HG03108 (cell line): ENCODE measurements at regions not wholly inside any gene's neighbourhood (a gene's known extent, or its start where the extent isn't known, plus 50 kb on each side); places are given as distances from the start of the nearest gene placed in this dataset.

Source experiments
- ATAC-seq: cut with Tn5 transposase; IDR thresholded peaks from one replicate; pipeline ENCODE4 v1.9.1; 2021; ENCODE audit warnings: moderate library complexity; ENCODE audit not compliant: unreplicated experiment

DNA sequence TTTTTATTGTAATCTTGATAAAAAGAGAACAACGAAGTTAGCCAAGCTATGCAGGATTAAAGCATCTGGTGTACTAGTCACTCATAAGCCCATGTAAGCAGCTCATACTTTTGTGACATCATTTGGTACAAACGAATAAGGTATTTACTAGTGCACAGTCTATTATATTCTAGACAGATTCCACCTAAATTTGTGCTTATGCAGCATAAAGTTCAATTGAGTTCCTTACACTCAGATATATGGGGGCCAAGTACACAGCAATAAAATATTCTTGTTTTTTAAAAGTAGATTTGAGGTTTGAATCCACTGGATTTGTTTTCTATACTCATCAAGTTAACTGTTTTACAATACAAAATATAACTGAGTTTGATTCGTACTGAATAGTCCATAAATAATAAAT lies 1621.2 kb downstream of the MAT2B start:
- no peak for ATAC-seq

DNA sequence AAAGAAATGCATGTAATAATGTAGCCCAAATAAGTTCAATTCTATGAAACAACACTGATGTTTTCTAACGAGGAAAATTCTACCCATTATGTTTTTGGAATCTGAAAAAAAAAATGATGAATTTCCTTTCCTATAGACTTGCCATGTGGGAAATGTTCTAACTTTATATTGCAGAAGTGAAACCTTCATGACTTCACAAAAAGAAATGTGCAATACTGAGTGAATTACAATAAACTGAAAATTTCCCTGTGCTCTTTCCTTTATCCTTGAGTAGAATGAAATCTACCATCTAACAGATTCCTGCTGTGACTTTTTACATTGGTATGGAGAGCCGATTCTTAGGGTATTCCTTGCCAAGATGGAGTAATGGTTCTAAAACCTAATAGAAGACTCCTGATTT lies 1622.5 kb downstream of the MAT2B start:
- no peak for ATAC-seq

DNA sequence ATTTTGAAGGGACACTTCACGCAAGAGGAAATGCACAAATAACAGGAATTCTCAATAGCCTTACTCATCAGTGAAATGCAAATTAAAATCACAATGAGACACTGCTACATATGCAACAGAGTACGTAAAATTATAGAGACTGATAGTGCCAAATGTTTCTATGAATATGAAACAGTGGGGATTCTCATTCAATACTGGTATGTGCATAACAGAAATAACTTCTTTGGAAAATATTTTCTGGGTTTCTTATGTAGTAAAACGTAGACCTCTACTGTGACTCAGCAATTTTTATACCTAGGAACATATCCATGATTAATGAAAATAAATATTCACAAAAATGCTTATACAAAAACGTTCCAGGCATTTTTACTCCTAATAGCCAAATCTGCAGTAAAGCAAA lies 1625.2 kb downstream of the MAT2B start:
- no peak for ATAC-seq

DNA sequence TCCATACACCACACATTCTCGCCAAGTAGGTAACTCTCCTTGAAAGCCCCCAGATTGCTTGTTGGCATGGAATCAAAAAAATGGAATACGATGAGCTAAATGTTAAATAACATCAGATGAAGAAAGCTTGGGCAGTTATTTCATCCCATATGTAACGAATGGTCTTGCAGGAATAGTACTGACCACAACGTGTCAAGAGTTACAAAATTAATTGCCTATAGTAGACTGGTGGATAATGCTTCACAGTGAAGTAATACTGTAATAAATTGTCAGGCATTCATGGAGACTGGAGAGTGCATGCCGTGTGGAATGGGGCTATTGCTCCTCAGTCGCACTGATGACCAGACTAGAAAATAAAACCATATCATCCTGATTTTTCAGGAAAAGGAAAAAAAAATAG lies 1628.7 kb downstream of the MAT2B start:
- ATAC-seq = no peak

DNA sequence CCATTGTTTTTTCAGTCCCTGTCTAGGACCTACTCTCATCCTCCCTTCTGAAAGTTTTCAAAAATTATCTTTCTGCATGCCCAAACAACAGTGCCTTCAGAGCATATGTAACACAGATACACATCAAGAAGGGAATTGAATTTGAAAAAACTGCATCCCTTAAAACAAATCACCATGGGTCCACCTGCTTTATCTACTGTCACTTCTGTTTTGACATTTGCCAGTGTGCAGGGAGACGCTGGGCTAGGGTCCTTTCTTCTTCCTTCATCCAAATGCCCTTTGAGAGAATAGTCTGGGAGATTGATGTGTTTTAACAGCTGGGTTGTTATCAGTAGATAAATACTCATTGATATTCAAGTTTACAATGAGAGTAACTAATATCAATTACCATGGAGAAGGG lies 1630.1 kb downstream of the MAT2B start:
- no peak for ATAC-seq

DNA sequence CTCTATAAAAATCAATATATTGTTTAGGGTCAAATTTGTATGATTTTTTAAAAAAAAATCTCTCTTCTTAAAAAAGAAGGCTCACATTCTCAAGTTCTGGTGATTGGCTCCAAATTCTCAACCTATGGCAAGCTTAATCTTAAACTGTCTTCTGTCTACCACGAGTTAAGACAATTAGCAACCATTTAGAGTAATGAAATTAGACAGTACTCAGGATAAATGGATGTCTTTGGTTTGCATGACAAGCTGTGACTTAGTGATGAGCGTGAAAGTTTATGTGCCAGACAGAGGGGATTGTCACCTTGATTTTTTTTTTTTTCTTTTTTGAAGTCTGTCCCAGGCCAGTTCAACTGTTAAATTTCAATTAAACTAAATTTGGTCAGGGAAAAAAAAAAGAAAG lies 1632.3 kb downstream of the MAT2B start:
- no peak for ATAC-seq

DNA sequence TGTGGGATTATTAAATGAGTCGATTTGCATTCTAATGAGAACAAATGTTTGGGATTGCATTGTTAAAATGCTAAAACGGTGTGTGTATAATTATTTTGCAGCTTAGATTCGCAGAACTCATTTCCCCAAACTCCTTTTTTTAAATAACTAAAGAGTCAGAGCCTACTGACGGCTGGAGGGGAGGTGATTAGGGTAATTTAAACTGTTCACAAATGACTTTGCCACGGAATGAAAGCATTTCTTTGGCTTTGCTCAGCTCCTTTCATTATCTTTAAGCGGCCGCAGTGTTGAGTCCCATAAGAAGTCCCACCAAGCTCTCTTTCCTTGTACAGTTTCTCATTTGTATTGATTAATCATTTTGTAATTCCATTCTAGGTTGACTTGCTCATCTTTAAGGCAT lies 1632.8 kb downstream of the MAT2B start:
- ATAC-seq = no peak

DNA sequence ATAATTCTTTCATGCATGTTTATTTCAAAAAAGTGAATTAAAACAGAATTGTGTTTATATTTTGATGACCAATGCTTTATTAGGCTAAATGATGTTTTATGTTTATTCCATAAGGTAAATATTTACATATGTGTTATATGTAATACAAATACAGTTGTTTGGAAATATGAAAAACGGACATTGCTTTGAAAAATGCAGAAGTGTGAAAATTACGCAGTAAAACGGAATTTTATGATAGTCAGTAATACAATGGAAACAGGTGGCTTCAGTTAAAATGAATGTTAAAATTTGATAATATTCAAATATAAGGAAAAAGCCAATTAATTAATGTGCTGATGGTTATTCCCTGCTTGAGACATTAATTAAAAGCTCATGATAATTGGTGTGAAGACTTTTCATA lies 1633.8 kb downstream of the MAT2B start:
- ATAC-seq = no peak

DNA sequence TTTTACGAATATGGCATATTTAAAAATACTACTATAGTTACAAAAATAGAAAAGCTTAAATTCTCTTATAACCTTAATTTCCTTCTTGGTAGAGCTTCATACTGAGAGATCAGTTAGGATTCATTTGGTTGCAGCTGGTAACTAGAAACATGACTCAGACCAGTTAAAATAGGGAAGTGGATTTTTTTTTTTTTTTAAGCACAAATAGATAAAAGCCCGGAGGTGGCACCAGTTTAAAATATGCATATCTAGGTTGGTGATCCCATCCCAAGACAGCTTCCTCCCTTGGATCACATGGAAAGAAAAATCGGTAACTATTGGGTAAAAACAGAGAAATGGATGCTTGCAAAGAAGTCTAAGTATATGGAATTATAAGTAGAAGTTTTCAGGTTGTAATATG lies 1634.3 kb downstream of the MAT2B start:
- ATAC-seq = no peak

DNA sequence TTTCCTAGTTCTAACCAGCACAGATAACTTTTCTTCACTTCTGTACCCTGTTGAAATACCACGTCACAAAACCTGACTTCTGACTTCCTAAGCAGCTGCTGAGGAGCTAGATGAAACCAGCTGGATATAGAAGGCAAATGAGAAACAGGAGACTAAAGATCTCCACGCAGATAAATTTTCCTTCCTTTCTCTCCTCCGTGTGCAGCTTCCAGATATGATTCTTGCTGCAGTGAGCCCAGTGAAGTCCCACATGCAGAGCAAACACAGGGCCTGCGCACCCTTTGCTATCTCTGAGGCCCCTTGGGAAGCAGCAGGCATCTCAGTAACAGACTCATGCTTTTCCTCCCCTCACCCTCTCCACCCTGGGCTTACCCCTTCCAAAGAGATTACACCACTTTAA lies 1638.3 kb downstream of the MAT2B start:
- no peak for ATAC-seq

DNA sequence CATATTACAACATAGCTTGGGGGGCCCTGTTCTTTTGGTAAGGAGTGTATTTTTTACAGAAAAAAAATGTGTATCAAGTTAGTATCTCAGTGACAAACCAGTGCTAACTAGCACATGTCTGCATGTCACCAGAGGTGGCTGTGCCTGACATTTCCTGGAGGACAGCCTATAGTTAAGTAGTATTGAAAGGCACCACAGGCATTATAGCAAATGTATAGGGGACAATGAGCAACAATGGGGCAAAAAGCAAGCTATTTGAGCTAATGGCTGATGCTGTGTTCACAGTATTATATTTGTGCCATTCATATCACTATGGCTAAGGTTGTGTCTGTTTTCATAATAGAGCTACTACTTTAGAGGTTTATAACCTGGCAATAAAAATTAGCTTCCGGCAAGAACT lies 1644.0 kb downstream of the MAT2B start:
- ATAC-seq = no peak

DNA sequence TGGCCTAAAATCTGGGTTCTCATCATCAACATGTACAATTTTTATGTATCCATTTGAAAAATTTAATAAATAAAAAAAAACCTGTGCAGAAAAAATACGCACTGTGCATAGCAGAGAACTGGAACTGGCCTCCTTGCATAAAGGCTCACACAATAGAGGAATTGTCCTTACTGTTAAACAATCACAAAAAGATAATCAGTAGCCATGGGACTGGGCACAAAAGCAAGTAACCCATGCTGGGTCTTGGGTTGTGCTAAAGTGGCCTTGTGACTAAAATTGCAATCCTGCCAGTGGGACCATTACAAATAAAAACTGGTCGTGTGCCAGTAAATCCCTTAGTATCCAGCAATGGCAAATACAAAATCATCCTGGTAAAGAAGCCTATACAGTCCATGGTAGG lies 1646.6 kb downstream of the MAT2B start:
- ATAC-seq = no peak

DNA sequence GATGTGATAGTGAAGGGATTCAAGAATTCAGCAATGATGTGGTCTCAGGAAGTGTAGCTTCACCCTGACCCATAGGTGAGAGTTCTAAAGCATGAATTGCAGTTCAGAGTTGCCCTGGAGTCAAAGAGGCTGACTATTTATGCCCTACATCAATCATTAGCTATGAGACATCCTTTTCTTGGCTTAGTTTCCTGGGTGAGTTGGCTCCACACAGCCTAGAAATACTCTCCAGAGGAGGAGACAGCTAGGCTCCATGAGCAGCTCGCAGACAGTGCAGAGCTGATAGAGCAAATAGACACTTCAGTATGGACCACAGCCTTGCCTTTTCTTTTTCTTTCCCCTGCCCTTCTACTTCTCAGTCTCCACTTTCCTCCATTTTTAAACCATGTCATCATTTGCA lies 1651.8 kb downstream of the MAT2B start:
- ATAC-seq = no peak

DNA sequence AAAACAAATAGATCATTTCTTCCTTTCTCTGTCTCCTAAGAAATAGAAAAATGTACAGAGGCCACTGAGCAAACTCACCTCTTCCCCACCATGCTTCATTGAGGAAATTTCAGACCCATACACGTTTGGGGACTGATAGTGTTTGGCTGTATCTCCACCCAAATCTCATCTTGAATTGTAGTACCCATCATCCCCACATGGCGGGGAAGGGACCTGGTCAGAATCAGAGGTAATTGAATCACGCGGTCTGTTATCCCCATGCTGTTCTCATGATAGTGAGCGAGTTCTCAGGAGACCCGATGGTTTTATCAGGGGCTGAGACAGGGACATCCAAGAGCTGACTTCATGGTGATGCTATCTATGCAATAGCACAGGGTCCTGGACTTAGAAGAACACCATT lies 1655.8 kb downstream of the MAT2B start:
- no peak for ATAC-seq

DNA sequence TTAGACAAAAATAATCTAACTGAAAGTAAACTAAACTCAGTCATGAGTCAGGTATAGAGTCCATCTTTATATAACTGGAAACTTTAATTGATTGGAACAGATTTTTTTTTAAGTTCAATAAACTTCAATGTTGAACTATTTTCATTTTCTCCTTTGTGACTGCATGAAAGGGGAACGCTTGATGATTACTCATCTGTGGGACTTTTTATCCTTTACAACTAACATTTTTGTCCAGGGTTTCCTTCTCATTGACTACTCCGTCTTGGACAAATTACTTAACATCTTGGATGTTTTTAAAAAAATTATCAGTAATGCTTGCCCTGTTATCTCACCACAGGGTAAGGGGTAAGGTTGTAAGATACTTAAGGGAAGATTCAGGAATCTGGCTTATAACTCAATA lies 1658.4 kb downstream of the MAT2B start:
- no peak for ATAC-seq

DNA sequence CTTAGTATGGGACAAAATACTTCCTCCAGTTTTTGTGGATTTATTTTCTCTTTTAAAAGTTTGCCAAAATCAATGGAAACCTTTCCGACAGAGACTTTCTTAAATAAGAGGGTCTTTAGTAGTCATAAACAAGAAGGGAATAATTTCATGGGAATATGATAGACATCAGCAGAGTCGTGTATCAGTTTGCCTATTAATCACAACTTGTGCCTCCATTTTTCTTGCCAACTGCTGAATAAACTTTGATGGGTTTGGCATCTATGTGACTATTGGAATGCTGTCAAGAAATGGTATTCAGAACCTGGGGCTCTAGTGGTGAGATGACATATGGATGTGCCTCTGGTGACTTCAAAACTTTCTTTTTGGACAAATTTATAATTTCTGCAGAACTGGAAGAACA lies 1668.2 kb downstream of the MAT2B start:
- ATAC-seq = no peak

DNA sequence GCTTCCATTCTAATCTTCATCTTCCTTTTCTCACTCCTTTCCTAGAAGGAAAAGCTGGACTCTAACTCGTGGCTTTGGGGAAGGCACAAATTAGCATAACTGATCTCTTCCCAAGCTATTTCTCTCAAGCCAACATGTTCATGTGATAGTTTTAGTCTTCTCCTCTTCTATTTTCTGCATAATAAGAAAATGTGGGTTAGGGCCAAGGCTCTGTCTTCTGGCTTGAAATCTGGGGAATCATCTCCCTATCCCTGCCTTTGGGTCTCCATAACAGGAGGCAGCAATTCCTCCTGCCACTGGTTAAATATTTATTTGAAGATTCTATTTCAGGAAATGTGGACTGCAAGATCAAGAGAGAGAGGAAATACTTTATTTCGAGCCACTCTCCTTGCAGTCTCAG lies 1669.6 kb downstream of the MAT2B start:
- ATAC-seq = no peak

DNA sequence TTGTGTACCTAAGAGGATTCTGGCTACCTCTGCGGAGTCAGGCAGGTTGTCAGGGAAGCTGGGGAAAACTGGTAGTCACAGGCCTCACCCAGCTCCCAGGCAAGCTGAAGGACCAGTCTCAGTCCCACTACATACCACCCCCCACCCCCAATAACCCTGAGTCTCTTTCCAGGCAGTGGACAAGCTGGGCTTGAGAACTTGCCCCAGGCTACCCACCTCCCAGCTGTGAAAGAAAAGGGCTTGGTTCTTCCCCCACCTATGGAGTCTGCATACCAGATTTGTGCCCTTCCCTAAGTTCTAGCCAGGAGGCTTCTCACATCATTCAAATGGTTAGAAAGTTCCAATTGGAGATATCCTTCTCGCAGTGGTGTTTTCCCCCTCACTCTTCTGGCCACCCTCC lies 1678.8 kb downstream of the MAT2B start:
- no peak for ATAC-seq

DNA sequence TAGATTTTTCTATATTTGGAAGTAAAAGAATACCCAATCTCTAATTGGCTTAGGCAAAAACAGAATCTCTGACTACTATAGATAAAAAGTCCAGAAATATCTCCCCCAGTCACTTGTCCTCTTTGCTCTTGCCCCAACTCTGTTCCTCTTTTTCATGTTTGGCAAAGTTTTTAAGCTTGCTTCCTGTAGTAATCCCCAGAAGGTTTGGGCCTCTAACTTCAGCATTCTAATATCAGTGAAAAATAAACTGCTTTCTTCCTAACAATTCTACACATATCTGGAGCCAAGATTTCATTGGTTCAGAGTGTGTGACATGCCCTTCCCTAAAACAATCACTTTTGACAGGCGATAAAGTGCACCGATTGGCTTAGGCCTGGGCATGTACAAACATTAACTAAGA lies 1680.3 kb downstream of the MAT2B start:
- ATAC-seq = no peak

DNA sequence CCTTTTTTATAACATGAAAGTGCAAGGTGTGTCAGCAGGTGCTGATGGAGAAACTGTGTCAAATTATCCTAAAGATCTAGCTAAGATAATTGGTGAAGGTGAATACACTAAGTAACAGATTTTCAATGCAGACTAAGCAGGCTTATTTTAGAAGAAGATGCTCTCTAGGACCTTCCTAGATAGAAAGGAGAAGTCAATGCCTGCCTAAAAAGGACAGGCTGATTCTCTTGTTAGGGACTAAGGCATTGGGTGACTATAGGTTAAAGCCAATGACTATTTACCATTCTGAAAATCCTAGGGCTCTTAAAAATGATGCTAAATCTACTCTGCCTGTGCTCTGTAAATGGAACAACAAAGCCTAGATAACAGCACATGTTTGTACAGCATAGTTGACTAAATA lies 1682.4 kb downstream of the MAT2B start:
- no peak for ATAC-seq

DNA sequence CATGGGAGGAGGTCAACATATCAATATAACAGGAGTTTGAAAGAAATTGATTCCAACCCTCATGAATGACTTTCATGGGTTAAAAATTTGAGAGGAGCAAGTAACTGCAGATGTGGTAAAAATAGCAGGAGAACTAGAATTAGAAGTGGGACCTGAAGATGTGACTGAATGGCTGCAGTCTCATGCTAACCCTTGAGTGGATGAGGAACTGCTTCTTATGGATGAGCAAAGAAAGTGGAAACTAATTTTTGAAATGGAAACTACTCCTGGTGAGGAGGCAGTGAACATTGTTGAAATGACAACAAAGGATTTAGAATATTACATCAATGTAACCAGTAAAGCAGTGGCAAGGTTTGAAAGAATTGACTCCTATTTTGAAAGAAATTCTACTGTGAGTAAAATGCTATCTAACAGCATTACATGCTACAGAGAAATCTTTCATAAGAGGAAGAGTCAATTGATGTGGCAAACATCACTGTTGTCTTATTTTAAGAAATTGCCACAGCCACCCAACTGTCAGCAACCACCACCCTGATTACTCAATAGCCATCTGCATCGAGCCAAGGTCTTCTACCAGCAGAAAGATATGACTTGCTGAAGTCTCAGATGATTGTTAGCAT lies 1683.2 kb downstream of the MAT2B start:
- no peak for ATAC-seq

DNA sequence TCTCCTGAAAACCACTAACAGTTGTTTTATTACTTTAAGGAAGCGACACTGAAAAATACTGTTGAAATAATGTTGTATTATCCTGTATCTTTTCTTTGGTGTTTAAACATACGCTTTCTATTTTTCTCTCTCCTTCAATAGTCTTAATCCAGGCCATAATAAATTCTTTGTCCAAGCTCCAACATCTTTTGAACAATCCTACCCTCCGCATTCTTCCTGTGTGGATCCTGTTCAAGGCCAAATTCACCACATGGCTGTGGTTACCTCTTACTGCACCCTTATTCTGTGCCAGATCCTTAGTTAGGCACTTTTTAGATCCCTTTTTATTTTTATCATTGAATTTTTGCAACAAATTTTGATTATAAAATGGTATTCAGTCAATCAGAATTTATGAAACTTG lies 1691.5 kb downstream of the MAT2B start:
- ATAC-seq = no peak

DNA sequence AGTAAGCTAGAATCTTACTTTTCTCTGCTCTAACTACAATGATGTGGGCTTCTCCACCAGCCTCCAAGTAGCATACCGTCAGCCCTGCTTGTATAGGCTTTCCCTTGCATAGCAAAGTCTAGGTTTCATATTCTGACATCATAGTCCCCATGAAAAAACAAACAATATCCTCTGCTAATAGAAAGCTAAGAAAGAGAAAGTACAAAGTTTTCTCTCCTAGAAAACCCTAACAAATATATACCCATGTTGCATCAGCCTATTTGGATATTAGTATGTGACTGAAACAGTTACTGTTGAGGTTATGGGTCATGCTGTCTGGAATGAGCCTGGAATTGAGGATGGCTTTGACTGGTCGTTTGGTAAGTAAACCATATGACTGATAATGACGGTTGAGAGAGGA lies 1696.0 kb downstream of the MAT2B start:
- ATAC-seq = no peak
